Erythroblast (primary cell): ENCODE measurements at regions not wholly inside any gene's neighbourhood (a gene's known extent, or its start where the extent isn't known, plus 50 kb on each side); places are given as distances from the start of the nearest gene placed in this dataset.

Experiments used
- GATA1 ChIP-seq: IDR thresholded peaks from 2 replicates; pipeline ENCODE4 v1.6.1; 2011; ENCODE audit warnings: low read depth, mild to moderate bottlenecking, control low read depth, low read length, moderate library complexity
- POLR2A ChIP-seq: IDR thresholded peaks from 2 replicates; pipeline ENCODE4 v1.6.1; 2011; ENCODE audit warnings: mild to moderate bottlenecking, low read length

DNA sequence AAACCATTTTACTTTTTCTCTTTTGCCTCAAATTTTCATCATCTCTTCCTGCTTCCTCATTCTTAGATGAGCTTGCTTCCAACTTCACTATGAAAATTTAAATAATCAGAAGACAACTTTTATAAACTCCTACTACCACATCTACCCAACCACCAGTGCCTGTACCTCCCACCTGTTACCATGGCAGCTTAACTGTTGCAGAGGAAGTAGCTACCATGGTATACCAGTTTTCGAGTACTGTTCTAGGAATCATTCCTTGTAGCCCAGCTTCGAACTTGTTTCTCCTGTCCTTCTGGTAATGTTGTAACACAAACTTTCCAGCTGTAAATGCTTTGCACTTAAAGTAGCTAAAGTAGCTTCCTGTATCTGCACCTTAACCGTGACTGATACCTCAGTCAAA, 266.8 kb upstream of the NREP start:
- TF ChIP-seq POLR2A (no peak), GATA1 (no peak)
